GF-D8 (cell line): ENCODE measurements at regions not wholly inside any gene's neighbourhood (a gene's known extent, or its start where the extent isn't known, plus 50 kb on each side); places are given as distances from the start of the nearest gene placed in this dataset.
"Not testable (repeated sequence)": the region's sequence is repeated elsewhere in the genome, so short reads cannot be mapped to it uniquely, and the experiment has no call there.

Experiments
- DNase-seq: peaks from one replicate; lab custom pipeline; 2025; lab: John Stamatoyannopoulos, UW

DNA sequence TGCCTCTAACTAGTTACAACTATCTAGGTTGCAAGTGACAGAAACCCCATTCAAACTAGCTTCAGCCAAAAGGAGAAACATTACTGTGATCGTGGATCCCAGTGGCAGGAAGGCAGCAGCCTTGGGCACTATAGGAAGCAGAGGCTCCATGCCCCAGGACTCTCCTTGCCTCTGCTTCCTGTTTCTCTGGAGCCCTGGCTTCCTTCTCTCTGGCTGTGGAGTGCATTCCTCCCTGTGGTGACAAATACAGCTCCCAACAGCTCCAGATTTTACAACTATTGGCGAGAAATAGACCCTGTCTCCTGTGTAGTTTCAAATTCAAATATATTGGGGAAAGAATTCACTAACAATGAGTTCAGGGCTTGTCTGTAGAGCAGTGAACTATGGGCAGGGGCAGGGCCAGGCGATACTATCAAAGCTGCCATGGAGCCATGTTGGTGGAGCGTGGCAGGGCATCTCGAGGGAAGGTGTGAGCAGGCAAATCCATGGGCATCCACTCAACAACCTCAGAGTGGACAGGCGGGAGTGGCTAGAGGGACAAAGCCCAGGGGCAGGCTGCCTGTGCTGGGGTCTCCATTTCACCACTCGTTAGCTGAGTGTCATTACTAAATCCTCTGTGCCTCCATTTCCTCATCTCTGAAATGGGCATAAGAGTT lies 189.5 kb downstream of the ERCC6L2 start:
- no peak for DNase-seq

DNA sequence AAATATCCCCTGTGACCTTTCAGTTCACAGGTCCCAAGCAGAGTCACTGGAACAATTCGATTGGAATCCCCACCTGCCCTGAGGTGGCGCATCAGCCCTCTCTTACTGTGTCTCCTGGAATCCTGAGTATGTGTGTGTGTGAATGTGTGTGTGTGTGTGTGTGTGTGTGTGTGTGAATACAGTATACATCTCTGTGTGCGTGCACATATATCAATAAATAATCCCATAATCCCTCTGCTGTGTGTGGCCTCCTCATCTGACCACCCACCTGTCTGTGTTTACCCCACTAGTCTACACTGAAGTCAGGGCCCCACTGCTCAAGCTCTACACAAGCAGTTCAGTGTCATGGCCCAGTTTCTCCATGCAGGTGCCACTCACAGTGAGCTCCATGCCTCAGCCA lies 187.4 kb downstream of the ERCC6L2 start:
- no peak for DNase-seq

DNA sequence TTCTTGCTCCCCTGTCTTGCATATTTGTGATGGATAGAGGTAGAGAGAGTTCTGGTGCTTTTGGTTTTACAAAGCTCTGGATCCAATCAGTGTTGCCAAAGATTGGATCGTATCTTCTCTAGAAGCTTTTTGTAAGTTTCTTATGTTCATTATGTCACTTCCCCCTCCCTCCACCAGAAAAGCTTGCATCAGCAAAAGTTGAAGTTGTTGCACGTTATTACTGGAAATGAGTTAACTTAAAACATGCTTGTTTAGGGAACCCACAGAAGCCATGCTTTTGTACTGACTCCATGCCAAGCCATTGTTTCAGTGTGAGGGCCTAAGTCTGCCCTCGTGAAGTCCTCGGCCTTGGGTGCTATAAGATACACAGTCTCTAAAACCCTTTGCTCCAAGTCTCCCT lies 186.5 kb downstream of the ERCC6L2 start:
- DNase-seq = no peak

DNA sequence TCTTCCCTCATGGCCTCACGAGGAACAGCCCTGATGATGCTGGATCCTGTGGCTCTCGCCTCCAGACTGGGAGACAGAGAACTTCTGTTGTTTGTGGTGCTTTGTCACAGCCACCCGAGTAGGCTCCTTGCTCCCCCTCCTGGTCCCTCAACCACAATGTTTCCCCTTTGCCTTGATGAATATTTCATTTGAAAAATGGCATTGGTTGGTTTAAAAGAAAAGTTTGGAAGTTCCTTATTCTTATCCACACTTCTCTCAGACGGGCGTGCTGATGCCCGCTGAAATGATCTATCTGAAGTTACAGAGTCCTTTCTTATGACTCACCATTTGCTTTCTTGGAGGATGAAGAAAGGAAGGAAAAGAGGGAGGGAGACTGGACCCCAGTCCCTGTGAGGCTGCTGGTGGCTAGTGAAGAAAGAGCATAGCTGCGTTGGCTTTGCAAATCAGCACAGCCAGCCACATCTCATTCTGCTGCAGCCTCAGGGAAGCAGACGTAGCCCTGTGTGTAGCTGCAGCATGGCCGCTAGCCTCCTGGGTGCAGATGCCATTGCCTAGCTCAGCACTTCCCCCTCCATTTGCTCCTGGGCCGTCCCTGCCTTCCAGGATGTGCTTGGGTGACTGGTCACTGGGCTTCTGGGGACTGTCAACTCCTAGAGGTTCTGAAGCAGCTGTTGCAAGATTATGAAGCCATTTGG lies 185.9 kb downstream of the ERCC6L2 start:
- no peak for DNase-seq

DNA sequence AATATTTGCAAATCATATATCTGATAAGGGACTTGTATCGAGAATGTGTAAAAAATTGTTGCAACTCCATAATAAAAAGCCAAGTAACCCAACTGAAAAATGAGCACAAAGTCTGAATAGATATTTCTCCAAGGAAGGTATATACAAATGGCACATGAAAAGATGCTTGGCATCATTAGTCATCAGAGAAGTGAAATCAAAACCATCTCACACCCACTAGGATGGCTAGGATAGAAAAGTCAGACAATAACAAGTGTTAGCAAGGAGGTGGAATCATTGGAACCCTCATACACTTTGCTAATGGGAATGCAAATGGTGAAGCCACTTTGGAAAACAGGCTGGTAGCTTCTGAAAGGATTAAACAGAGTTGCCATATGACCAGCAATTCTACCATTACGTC lies 182.7 kb downstream of the ERCC6L2 start:
- DNase-seq = no peak

DNA sequence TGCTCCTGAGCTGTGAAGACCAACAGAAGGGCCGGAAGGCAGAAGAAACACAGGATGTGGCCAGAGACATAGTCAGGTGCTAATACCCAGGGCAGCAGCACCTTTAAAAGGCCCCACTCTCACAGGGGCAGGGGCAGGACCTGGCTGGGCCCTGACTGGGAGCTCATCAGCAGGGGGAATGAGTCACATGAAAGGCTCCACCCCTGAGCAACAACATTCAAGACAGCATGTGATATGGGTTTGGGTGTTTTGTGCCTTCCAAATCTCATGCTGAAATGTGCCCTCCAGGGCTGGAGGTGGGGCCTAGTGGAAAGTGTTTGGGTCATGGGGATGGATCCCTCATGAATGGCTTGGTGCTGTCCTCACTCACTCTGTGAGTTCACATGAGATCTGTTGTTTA lies 181.7 kb downstream of the ERCC6L2 start:
- no peak for DNase-seq

DNA sequence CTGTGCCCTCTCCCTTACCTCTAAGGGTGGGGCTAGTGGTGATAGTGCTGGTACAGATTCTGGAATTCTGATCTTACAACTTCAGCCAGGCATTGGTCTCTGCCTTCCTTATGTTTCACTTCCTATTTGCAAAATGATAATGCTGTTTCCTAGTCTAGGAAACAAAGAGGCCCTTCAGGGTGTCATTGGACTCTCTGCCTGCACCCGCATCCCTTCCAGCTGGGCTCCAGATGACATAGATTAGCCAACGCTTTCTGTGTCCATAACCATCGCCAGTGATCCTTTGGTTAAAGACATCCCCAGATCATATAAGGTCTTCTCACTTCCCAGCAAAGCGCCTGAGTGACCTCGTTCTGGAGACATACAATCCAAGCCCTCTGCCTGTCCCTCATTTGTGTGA lies 180.7 kb downstream of the ERCC6L2 start:
- DNase-seq = no peak

DNA sequence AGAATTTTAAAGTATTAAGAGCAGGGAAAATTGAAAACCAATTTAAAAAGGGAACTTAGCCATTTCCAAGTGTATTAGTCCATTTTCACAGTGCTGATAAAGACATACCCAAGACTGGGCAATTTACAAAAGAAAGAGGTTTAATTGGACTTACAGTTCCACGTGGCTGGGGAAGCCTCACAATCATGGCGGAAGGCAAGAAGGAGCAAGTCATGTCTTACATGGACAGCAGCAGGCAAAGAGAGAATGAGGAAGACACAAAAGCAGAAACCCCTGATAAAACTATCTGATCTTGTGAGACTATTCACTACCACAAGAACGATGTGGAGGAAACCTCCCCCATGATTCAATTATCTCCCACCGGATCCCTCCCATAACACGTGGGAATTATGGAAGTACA lies 178.8 kb downstream of the ERCC6L2 start:
- not testable (repeated sequence) for DNase-seq

DNA sequence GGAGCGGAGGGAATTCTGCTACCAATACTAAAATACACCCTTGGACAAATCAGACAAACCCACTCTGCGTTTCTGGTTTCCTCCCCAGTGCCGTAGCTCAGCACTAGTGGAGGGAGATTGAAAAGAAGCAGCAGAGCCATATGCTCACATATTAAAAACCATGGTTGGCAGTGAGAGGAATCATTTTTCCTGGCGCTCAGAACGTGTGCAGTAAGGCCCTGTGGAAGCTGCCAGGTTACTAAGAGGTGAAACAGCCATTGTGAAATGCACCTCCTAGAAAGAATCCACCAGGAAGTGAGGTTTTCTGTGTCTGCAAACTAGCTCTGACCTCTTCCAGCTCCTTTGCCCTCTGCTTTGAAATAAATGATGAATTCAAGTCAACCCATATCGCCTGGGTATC lies 177.2 kb downstream of the ERCC6L2 start:
- DNase-seq = no peak

DNA sequence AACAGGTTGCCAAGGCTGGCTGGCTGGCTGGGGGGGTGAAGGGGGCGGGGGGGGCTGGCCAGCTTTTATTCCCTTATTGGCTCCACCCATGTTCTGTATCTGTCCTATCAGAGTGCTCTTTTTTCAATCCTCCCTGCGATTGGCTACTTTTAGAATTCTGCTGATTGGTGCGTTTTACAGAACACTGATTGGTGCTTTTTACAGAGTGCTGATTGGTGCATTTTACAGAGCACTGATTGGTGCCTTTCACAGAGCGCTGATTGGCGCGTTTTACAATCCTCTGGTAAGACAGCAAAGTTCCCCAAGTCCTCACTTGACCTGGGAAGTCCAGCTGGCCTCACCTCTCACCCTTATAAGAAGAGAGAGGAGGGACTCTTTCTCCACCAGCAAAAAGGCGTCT lies 175.9 kb downstream of the ERCC6L2 start:
- DNase-seq = no peak

DNA sequence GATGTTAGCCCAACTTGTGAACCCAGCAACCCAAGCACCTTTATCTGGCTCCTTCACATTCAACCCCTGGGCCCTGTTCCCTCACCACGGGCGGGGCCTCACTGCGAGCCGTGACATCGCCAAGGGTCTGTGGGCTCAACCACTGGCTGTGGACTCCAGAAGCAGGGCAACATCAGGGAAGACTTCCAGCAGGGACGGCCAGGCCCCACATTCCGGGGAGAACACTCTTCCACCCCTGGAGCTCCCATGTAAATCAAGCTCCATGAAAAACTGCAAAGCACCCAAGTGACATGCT lies 175.3 kb downstream of the ERCC6L2 start:
- DNase-seq = no peak

DNA sequence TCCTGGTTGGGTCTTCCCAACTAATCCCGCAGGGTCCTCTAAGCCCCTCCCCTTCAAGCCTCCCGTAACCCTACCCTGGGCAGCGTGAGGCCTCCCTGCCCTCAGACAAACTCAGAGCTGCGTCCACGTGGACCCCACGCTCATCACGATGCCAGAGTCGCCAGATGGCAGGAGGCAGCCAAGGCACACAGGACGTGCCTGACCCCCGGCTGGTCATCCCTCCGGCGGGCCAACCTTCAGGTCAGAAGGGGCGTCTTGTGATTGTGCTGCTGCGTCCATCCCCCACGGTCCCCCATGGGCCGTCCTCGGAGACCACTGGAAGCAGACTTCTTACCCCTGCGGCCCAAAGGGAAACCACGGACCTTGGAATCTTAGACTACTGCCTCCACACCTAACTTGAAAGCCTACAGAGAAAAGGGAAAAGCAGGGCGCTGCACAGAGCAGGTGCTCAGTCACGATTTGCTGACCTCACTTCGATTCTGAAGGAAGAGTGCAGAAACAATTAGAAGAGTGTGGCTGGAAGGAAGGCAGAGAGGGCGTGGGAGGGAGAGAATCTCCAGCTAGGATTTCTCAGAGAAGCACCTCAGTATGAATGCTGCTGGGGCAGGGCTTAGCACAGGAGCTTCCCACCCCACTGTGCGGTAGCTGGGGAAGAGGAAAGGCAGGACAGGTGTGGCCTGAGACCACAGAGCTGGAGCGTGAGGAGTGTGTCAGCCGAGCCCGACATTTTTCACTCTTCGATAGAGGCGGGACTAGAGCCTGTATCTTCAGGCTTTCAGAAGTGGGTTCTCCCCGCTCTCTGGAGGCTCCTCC lies 174.8 kb downstream of the ERCC6L2 start:
- no peak for DNase-seq

DNA sequence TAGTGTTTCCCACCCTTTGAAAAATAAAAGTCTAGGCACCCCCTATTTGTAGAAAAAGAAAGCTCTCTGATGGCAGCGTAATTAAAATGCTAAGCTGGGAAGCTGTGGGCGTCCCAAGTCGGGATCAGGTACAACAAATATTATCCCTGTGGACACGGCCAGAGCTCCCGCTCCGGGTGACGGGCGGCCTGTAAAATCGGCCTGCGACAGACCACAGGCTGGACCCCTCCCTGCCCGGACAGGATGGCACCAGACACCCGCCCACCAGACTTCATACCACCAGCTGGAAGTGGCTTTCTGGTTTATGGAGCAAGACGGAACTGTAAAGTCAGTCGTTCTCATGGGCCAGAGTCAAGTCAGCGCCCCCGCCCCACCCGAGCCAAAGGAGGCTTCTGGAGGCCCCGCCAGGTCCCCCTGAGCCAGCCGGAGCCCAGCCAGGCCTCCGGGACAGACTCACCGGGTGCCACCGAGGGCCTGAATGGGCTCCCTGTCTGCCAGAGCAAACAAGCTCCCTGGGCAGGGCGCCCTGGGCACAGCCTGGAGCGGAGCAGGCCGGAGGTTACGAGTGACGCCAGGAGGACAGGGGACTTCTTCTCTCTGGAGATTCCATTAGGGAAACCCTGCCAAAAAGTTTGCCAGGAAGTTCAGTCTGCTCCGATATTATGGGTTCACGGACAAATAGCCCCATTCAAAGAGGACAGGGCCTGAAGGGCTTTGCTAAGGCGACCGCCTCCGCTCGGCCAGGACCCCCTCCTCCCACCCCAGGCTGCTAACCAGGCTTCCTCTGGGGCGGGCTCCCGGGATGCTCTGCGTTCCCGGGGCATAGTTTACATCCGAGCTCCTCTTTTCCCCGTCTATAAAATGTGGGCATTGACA lies 173.7 kb downstream of the ERCC6L2 start:
- DNase-seq = no peak

DNA sequence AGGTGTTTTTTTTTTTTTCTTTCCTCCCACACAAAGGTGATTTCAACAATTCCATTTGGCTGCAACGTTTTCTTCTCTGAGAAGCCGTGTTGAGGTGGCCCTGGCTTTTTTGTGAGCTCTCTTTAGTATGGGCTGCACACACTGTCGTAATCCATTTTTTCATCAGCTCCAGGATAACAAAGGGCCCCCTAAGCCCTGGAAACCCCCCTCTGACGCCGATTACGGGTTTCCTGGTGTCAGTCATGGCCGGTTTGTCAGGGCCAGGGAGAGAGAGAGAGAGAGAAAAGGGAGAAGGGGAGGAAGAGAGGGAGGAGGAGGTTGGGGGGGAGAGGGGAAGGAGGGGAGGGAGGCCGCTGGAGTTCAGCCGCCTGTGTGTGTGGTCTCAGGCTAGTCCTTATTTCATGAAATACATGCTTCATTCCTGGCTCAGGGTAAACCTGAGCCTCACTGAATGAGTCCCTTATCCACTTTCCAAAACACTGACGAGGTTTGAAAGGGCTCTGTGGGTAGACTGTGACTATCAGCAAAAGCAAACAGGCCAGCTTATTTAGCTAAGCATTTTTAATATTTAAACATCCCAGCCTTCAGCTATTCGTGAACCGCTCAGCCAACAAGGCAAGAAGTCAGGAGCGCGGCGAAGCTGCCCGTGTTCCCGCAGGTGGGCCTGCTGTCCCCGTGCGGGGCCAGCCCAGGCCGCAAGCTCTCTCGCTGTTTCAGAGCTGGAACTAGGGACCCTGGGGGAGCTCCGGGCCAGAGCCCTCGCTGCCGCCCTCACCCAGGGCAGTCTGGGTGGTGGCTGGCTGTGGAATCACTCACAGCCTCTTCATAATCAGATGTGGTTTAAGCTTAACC lies 172.8 kb downstream of the ERCC6L2 start:
- DNase-seq = no peak

DNA sequence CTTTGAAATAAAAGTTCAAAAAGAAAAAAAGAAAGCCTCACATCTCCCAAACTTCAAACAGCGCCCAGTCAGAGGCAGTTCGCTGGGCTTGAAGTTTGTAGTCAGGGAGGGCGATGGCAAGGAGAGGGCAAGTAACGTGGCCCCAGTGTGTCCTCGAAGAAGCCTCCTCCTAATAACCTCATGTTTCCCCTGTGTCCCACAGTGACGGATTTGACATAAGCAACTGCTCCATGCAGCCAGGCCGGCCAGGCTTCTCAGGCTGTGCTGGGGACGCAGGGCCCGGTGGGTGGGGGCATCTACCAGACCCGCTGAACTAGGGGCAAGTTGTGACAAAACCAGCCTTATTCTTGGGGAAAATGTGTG lies 172.2 kb downstream of the ERCC6L2 start:
- DNase-seq = no peak

DNA sequence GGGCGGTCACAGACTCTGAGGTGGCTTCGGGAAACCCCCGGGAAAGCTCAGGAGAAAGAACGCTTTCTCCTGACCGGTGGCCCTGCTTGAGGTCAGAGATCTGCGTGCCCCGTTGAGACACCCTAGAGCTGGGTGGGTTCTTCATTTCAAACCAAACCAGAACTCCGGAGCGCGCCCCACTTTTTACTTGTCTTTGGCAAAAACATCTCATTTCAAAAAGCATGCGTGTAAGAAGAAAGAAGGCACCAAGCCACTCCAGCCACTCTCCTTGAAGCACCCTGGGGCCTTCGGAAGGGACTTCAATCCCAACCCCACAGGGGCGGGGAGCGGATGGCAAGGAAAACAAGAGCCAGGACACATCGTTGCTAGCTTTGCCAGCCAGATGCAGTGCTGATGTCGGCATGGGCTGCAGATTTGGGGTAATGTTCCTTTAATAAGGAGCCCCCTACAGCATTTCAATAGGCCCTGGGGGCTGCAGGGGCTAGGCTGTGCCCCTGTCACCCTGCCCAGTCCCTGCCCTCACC lies 171.7 kb downstream of the ERCC6L2 start:
- no peak for DNase-seq

DNA sequence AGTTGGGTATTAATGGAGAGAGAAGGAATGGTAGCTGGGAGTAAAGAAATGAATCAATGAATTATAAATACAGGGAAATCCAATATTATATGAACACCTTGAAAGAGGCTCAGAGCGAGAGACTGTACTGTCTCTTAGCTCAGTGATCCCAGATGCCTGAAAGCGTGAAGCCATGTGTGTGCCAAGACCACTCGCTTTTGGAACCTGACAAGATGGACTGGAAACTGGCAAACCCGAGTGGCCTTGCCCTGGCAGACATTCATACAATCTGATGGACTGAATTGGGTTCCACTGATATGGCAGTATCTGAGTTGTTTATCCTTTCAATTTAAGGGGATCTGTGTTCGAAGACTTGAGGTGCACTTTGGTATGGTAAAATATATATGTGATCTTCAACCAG lies 170.3 kb downstream of the ERCC6L2 start:
- DNase-seq = no peak

DNA sequence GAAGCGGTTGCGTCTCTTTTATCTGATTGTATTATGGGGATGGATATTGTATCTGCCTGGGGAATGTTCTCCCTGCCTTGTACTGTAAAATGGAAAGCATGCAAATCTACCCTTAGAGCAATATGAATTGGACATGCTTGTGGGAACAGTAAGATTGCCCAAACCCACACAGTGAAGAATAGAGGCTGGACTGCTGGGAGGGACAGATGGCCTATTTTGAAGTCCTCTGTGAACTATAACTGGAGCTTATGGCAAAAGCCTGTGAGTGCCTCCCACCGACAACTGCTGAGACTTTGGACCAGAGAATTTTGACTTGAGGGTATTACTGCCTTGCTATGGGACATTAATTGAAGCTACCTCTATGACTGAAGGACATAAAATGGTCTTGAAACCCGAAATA lies 168.9 kb downstream of the ERCC6L2 start:
- DNase-seq = no peak

DNA sequence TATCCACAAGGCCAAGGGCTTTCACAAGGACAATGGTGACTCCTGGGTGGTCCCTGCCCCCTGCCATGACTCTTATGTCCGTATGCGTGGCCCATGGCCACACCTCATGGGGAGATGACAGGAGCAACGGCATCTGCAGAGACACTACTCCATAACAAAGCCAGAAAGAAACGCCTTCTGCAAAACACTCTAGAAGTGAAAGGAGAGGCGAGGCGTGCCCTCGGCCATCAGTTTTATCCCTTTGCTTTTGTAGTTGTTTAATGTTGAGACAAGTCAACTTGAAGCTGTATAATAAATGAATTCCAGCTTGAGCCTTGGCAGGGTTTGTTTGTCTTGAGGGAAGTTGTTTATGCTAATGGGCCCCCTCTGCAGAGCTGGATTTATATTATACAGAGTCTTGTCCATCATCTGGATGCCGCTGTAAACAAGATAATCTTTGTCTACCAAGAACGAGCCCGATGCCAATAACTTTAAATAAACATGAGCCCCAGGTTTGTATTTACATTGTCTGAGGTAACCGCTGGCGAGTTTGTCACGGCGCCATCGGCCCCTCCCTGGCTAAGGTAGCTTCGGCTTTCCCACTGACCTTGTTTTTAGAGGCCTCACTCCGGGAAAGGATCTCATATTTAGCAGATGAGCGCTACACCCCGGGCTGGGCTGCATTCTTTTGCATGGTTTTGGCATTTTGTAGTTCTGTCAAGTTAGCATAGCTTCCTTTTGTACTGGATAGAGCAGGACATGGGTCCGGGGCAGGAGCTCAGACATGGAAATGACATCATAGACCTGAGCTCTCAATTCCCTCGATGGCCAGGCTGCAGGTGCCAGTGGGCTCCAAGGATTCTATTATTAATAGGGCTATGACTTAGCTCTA lies 165.3 kb downstream of the ERCC6L2 start:
- DNase-seq = no peak

DNA sequence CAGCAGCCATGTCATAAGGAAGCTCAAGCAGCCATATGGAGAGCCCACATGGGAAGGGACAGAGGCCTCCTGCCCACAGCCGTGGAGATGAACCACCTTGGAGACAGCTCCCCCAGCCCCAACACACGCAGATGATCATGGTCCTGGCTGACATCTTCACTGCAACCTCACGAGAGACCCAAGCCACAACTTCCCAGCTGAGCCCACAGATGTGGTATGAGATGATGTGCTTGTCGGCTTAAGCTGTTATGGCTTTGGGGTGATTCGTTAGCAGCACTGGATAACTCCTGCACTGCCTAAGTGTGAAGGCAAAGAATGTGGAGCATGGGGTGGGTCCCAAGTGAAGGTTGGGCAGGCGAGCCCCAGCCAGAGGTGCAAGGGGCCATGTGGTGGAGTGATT lies 163.4 kb downstream of the ERCC6L2 start:
- DNase-seq = no peak
